ENCODE measurements at regions not wholly inside any gene's neighbourhood (a gene's known extent, or its start where the extent isn't known, plus 50 kb on each side); places are given as distances from the start of the nearest gene placed in this dataset.
A peak's percentile ranks its signal among the peaks of the same experiment; 100 is the strongest.

DNA sequence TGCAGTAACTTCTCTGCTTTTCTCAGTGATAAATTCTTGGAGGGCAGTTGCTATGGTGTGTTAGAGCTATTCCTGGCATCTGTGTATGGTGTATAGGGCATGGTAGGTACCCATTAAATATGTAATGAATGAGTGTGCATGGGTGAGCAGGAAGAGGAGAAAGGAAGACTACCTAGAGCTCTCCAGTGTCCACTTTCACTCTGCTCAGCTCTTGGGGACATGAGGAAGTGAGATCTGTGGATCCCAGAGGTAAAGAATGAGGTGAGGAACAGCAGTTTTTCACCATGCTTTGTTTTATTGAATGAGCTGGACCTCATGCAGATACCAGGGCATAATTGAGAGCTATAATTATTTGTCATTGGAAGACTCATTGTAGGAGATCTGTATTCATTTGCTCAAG lies 444.8 kb upstream of the RGS6 start:
- Mint-ChIP-seq H3K36me3 (peaks cover 10% of the 10 kb centered on the region), H3K9me3 (no peaks in the 10 kb centered on the region), H3K27me3 (no peaks in the 10 kb centered on the region), H3K4me3 (no peak overlapping the region), H3K27ac (peak overlapping the region in 1 of 3 donors; percentile 75), H3K4me1 (peaks cover 12 to 32% (median 27%) of the 10 kb centered on the region in 3 donors)

DNA sequence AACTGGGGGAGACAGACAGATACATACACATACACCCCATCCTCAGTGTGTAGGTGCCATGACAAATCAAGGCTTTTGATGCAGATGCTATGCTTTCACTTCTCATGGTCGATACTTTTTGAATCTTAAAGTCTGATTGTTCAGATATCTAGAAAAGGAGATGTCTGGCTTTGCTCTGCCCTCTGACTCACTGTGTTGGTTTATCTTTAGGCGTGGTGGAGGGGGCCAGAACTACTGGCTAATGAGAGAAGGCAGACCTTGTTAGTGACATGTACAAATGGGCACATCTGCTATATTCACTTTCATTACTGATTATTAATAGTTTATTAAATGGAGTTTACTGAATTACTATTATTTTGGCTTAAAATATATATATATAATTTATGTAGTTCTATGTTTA lies 444.3 kb upstream of the RGS6 start:
- H3K27me3 Mint-ChIP-seq, result no peaks in the 10 kb centered on the region
- H3K36me3 Mint-ChIP-seq, result peaks cover 9% of the 10 kb centered on the region
- peaks cover 12 to 27% (median 25%) of the 10 kb centered on the region in 3 donors for H3K4me1 Mint-ChIP-seq
- peak overlapping the region in 1 of 3 donors; percentile 75 for H3K27ac Mint-ChIP-seq
- no peak overlapping the region for H3K4me3 Mint-ChIP-seq
- H3K9me3 Mint-ChIP-seq, result no peaks in the 10 kb centered on the region

DNA sequence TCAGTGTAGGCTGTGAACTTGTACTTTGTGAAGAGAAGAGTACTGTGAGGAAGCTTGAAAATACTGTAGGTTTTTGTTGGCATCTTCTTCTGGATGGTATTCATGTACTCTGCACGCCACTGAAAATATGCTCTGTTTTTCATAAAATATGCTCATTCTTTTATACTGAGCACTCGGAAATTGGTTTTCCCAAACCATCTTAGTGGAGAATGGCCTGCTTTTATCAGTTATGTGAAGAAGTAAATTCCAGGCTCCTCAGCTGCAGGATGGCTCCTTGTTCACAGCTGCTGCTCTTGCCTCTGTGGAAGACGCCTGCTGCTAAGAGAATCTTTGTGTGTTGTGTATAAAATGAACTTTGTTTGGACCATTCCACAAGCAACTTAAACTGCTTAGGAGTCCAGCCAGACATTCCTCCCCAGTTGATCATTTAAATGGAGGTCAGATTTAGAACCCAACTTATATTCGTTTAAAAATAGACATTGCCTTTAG lies 443.5 kb upstream of the RGS6 start:
- Mint-ChIP-seq H3K9me3 (no peaks in the 10 kb centered on the region), H3K4me3 (no peak overlapping the region), H3K27me3 (no peaks in the 10 kb centered on the region), H3K4me1 (peaks cover 7 to 25% (median 22%) of the 10 kb centered on the region in 3 donors), H3K27ac (no peak overlapping the region), H3K36me3 (peaks cover 8% of the 10 kb centered on the region)

DNA sequence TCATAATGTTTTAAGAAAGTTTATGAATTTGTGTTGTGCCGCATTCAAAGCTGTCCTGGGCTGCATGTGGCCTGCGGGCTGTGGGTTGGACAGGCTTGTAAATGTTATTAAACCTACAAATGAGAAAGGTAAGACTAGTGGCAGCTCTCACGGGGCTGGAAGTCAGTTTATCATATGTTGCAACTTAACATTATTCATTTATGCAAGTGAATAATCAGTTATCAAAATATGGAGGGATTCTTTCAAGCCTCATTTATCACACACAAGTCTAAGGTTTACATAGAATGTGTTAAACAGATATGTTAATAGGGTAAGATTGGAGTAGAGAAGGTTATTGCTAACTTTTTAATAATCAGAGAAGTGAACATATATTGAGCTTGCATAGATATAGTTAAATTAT lies 442.5 kb upstream of the RGS6 start:
- no peak overlapping the region for H3K4me3 Mint-ChIP-seq
- no peaks in the 10 kb centered on the region for H3K9me3 Mint-ChIP-seq
- H3K36me3 Mint-ChIP-seq, result peaks cover 8% of the 10 kb centered on the region
- no peak overlapping the region for H3K27ac Mint-ChIP-seq
- peaks cover 10 to 26% (median 22%) of the 10 kb centered on the region in 3 donors for H3K4me1 Mint-ChIP-seq
- no peaks in the 10 kb centered on the region for H3K27me3 Mint-ChIP-seq

DNA sequence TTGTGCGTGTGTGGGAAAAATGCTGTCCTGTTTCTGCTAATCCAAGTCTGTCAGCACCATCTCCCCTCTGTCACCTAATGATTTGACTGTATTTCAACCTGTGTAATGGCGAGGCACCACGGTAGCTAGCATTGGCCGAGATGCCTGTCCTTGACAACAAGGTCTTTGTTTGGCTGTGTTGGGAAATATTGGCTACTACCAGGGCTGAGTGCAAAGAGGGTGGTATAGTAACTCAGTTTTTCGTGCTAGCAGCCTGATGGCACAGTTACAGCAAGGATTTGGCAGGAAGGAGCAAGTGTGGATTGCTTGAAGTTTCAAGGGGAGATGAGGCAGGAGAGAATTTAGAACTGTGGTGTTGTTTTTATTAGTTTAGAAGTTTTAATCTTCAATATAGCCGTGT lies 440.3 kb upstream of the RGS6 start:
- no peak overlapping the region for H3K4me3 Mint-ChIP-seq
- H3K36me3 Mint-ChIP-seq, result peaks cover 15% of the 10 kb centered on the region
- H3K9me3 Mint-ChIP-seq, result no peaks in the 10 kb centered on the region
- no peak overlapping the region for H3K27ac Mint-ChIP-seq
- H3K27me3 Mint-ChIP-seq, result no peaks in the 10 kb centered on the region
- peaks cover 13 to 23% (median 20%) of the 10 kb centered on the region in 3 donors for H3K4me1 Mint-ChIP-seq

DNA sequence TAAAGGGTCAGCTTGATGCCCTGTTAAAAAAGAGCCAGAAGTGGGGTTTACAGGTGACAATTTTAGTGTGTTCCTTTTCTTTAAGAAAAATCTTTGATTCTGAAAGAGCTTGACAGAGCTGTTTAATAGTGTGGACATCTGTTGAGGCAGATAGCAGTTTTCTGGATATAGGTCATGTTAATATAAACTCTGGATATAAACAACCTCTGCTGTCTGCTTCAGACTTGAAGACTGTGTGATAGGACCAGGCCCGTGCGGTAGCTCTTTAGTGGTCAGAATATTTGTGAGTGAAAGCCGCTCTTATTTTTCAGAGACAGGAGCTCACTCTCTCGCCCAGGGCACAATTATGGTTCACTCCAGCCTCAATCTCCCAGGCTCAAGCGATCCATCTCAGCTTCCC lies 439.9 kb upstream of the RGS6 start:
- Mint-ChIP-seq H3K9me3 (no peaks in the 10 kb centered on the region), H3K4me3 (no peak overlapping the region), H3K36me3 (peaks cover 12% of the 10 kb centered on the region), H3K4me1 (peaks cover 12 to 20% (median 16%) of the 10 kb centered on the region in 3 donors), H3K27me3 (no peaks in the 10 kb centered on the region), H3K27ac (no peak overlapping the region)

DNA sequence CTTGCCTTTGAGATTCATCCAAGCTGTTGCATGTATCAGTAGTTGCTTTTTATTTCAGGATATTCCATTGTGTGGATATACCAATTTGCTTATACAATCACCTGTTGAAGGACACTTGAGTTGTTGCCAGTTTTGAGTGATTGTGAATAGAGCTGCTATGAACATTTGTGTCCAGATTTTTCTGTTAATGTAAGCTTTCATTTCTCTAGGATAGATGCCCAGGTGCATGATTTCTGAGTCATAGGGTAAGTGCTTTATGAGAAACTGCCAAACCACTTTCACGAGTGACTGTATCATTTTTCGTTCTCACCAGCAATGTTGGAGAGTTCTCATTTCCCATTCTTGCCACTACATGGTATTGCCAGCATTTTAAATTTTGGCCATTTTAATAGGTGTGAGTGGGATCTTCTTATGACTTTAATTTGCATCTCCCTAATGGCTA lies 434.6 kb upstream of the RGS6 start:
- H3K36me3 Mint-ChIP-seq, result peaks cover 10% of the 10 kb centered on the region
- H3K4me3 Mint-ChIP-seq, result peak overlapping the region in 1 of 4 donors; percentile 85
- no peaks in the 10 kb centered on the region for H3K9me3 Mint-ChIP-seq
- peaks cover 29 to 34% (median 29%) of the 10 kb centered on the region in 3 donors for H3K4me1 Mint-ChIP-seq
- no peak overlapping the region for H3K27ac Mint-ChIP-seq
- H3K27me3 Mint-ChIP-seq, result no peaks in the 10 kb centered on the region

DNA sequence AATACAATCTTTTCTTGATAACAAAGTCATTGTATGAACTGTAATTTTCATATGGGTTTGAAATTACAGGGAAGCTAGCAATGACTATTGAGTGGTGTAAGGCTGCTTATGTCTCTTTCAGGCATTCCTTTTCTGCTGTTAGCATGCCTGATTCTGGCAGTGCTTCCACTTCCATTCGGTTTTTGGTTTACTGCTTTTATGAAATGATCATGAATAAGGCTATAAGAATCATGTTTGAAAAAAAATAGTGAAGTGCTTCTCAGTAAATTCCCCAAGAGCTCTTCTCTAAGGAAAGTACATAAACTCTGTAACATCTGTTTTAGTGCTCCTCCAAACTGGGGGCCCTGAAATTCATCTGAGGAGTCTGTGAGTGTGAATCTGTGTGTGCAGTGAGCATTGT lies 434.0 kb upstream of the RGS6 start:
- Mint-ChIP-seq H3K27ac (peak overlapping the region in 2 of 3 donors; percentile 26 to 37), H3K36me3 (peaks cover 10% of the 10 kb centered on the region), H3K4me1 (peaks cover 29 to 34% (median 31%) of the 10 kb centered on the region in 3 donors), H3K9me3 (no peaks in the 10 kb centered on the region), H3K4me3 (peak overlapping the region in 2 of 4 donors; percentile 43 to 85), H3K27me3 (no peaks in the 10 kb centered on the region)

DNA sequence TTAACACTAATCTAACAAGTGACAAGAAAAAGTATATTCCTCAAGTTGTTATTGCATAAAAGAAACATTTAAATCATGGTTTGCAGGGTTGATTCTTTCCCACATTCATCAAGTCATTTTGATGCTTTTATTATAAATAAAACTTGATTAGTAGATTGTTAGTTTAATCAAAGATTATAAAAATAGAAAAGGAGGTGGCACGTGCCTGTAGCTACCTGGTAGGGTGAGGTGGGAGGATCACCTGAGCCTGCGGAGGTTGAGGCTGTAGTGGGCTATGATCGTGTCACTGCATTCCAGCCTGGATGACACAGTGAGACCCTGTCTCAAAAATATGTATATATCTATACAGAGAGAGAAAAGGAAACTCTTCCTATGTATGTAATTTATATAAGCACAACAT lies 433.2 kb upstream of the RGS6 start:
- H3K4me3 Mint-ChIP-seq, result peak overlapping the region in 2 of 4 donors; percentile 71 to 85
- no peak overlapping the region for H3K27ac Mint-ChIP-seq
- no peaks in the 10 kb centered on the region for H3K9me3 Mint-ChIP-seq
- no peaks in the 10 kb centered on the region for H3K27me3 Mint-ChIP-seq
- peaks cover 26 to 32% (median 29%) of the 10 kb centered on the region in 3 donors for H3K4me1 Mint-ChIP-seq
- H3K36me3 Mint-ChIP-seq, result peaks cover 10% of the 10 kb centered on the region

DNA sequence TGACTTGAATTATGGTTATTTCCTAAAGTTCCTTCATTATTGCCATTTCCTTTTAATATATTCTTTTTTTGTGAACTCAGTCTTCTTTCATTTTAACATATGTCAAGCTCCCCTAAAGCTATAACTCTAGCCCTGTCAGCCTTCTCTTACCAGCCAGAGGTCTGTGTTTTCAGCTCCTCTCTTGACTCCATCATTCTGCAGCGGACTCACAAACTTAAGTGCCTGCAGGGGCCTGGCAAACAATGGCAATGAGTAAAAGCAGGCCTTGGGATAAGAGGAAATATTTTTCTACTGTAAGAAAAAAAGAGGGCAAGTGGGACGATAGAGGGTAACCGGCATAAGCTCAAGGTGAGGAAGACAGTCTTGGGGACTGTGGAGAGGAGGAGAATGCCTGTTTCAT lies 424.5 kb upstream of the RGS6 start:
- peaks cover 2% of the 10 kb centered on the region for H3K36me3 Mint-ChIP-seq
- H3K27ac Mint-ChIP-seq, result no peak overlapping the region
- H3K4me3 Mint-ChIP-seq, result peak overlapping the region in 1 of 4 donors; percentile 2
- H3K27me3 Mint-ChIP-seq, result no peaks in the 10 kb centered on the region
- peaks cover 11 to 13% (median 12%) of the 10 kb centered on the region in 3 donors for H3K4me1 Mint-ChIP-seq
- no peaks in the 10 kb centered on the region for H3K9me3 Mint-ChIP-seq

DNA sequence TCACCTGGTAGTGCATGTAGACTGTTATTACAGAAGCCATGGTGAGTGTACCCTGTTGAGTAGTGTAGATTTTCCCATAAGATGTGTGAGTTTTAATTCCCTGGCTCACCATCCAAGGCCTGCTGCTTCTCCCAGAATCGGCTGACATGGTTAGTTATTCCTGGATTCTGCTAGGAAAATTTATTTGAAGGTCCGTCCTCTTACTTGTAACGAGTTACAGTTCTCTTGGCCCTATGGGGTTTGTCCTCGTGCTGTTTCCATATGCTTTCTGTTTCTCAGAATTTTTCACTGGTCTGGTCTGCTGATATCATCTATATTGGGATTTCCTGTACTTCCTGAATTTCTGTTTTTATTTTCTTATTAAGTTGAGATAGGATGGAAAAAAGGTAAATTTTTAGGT lies 423.3 kb upstream of the RGS6 start:
- Mint-ChIP-seq H3K36me3 (peaks cover 8% of the 10 kb centered on the region), H3K27me3 (no peaks in the 10 kb centered on the region), H3K9me3 (no peaks in the 10 kb centered on the region), H3K27ac (no peak overlapping the region), H3K4me1 (peaks cover 10 to 14% (median 12%) of the 10 kb centered on the region in 3 donors), H3K4me3 (no peak overlapping the region)

DNA sequence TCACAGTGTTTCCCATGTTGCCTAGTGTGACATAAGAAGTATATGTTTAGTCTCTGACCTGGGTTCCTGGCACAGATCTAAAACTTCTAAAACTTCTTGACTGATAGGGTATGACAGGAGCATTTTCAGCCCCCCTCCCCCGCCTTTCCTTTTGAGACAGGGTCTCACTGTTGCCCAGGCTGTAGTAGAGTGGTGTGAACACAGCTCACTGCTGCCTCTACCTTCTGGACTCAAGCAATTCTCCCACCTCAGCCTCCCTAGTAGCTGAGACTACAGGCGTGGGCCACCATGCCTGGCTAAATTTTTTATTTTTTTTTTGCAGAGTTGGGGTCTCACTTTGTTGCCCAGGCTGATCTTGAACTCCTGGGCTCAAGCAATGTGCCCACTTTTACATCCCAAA lies 421.1 kb upstream of the RGS6 start:
- Mint-ChIP-seq H3K27me3 (no peaks in the 10 kb centered on the region), H3K4me1 (peaks cover 10 to 12% (median 10%) of the 10 kb centered on the region in 3 donors), H3K27ac (peak overlapping the region in 1 of 3 donors; percentile 14), H3K9me3 (no peaks in the 10 kb centered on the region), H3K36me3 (peaks cover 8% of the 10 kb centered on the region), H3K4me3 (no peak overlapping the region)

DNA sequence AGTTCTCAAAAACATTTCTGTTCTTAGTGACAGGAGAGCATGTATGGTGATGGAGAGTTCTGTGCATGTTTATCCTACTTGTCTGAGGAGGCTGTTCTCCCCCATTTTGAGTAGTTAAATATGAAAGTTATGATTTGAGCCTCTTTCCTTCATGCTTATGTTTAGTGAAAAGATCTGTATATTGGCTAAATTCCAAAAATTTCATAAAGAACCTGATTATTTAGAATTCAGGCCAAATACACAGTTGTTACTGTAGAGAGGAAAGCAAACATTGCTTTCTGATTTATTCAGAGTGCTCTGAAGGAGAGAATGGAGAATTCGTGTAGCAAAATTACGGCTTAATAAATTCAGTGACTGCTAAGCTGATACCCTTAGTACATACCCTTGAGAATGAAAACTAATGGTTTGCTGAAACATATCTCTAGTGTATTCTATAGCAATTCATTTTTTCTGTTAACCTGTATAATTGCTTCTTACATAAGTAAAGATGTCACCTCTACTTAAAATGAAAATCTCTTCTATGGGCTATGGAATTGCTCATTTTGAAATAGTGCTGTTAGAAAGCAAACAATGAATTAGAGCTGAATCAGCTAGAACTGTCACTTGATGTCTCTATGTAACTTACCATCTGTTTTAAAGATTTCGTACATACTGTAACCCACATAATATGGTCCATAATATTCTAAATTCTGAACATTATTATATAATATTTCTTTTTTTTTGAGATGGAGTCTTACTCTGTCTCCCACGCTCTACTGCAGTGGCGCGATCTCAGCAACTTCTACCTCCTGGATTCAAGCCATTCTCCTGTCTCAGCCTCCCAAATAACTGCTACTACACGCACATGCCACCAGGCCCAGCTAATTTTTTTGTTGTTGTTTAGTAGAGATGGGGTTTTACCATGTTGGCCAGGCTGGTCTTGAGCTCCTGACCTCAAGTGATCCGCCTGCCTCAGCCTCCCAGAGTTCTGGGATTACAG lies 417.0 kb upstream of the RGS6 start:
- no peak overlapping the region for H3K4me3 Mint-ChIP-seq
- peaks cover 12% of the 10 kb centered on the region for H3K36me3 Mint-ChIP-seq
- peaks cover 0 to 4% (median 3%) of the 10 kb centered on the region in 3 donors for H3K4me1 Mint-ChIP-seq
- no peak overlapping the region for H3K27ac Mint-ChIP-seq
- peaks cover 0 to 5% (median 0%) of the 10 kb centered on the region in 3 donors for H3K9me3 Mint-ChIP-seq
- H3K27me3 Mint-ChIP-seq, result no peaks in the 10 kb centered on the region

DNA sequence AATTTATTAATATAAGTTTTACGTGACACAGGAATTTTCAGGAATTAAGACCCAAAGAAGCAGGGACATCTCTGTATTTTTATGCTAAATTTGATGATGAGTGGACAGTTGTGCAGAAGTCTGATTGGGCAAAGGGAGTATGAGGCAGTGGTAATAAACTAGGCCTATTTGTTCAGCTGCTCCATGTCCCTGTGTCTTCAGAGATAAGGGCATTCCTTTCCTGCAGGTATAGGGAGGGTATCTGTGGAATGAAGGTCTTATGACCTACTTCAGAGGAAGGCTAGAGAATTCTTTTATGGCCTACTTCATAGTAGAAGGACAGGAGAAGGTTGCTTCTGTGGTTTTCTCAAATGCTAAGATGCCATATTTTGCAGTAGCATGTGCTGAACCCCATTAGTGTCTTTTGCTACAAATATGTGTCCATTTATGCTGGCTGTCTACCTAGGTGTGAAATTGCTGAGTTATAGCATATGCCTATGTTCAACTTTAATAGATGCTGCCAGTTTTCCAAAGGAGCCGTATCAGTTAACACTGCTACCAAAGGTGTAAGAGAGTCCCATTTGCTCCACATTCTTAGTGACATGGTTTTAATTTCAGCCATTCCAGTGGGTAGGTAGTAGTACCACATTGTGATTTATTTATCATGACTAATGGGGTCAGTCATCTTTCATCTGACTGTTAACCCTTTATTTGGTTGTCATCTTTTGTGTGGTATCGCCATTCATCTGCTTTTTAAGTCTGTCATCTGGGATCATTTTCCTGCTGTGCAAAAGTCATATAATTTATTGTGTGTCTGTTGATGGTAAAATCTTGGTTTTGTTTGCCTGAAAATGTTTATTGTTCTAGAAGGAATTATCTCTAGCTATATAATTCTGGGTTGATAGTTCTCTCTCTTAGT lies 410.7 kb upstream of the RGS6 start:
- H3K27me3 Mint-ChIP-seq, result no peaks in the 10 kb centered on the region
- H3K36me3 Mint-ChIP-seq, result peaks cover 15% of the 10 kb centered on the region
- H3K4me1 Mint-ChIP-seq, result peaks cover 19 to 32% (median 19%) of the 10 kb centered on the region in 3 donors
- H3K27ac Mint-ChIP-seq, result no peak overlapping the region
- no peak overlapping the region for H3K4me3 Mint-ChIP-seq
- peaks cover 0 to 5% (median 0%) of the 10 kb centered on the region in 3 donors for H3K9me3 Mint-ChIP-seq

Data from IgD-negative memory B cell (primary cell).